ENCODE measurements at regions not wholly inside any gene's neighbourhood (a gene's known extent, or its start where the extent isn't known, plus 50 kb on each side); places are given as distances from the start of the nearest gene placed in this dataset.
"Not testable (repeated sequence)": the region's sequence is repeated elsewhere in the genome, so short reads cannot be mapped to it uniquely, and the experiment has no call there.

- no peak for DNase-seq
Measured at GRCh38 chr6:30832864-30833263, 51.5 kb upstream of the DDR1 start.

- DNase-seq: no peak
Measured at GRCh38 chr6:30830438-30830837, 53.9 kb upstream of the DDR1 start.

- DNase-seq: no peak
Measured at GRCh38 chr6:30829639-30830255, 54.6 kb upstream of the DDR1 start.

- no peak for DNase-seq
Measured at GRCh38 chr6:30829033-30829432, 55.3 kb upstream of the DDR1 start.

GRCh38 chr6:30828027-30828962 is 56.0 kb upstream of the DDR1 start:
- peak; percentile 27 for DNase-seq

GRCh38 chr6:30826961-30827342 is 57.4 kb upstream of the DDR1 start:
- DNase-seq: no peak

GRCh38 chr6:30824698-30825097 is 59.6 kb upstream of the DDR1 start:
- no peak for DNase-seq

GRCh38 chr6:30823534-30823865 is 60.8 kb upstream of the DDR1 start:
- no peak for DNase-seq

- no peak for DNase-seq
Measured at GRCh38 chr6:30821862-30822784, 62.2 kb upstream of the DDR1 start.

- DNase-seq: no peak
Measured at GRCh38 chr6:30820193-30820592, 64.1 kb upstream of the DDR1 start.

- no peak for DNase-seq
Measured at GRCh38 chr6:30819297-30819917, 64.9 kb upstream of the DDR1 start.

- no peak for DNase-seq
Measured at GRCh38 chr6:30818391-30818841, 65.9 kb upstream of the DDR1 start.

GRCh38 chr6:30816791-30817739 is 67.3 kb upstream of the DDR1 start:
- no peak for DNase-seq

GRCh38 chr6:30816296-30816695 is 68.0 kb upstream of the DDR1 start:
- not testable (repeated sequence) for DNase-seq

- DNase-seq: not testable (repeated sequence)
Measured at GRCh38 chr6:30815041-30815742, 69.1 kb upstream of the DDR1 start.

GRCh38 chr6:30814146-30815040 is 69.9 kb upstream of the DDR1 start:
- DNase-seq: no peak

- no peak for DNase-seq
Measured at GRCh38 chr6:30813631-30814145, 69.3 kb upstream of the IER3 start.

GRCh38 chr6:30810813-30811339 is 66.5 kb upstream of the IER3 start:
- DNase-seq: no peak

GRCh38 chr6:30807566-30807965 is 63.2 kb upstream of the IER3 start:
- DNase-seq: not testable (repeated sequence)

Measured in NCI-H2081 treated with DMSO at 0.1 percent for 48 hours (cell line).